Activated naive CD4-positive, alpha-beta T cell treated with anti-CD3 and anti-CD28 coated beads for 36 hours (primary cell): ENCODE measurements at regions not wholly inside any gene's neighbourhood (a gene's known extent, or its start where the extent isn't known, plus 50 kb on each side); places are given as distances from the start of the nearest gene placed in this dataset.

ENCODE experiments used
- CTCF ChIA-PET: fragments of 350-600 bp; sonication (Branson Sonifier 250); formaldehyde crosslinking; loops from one replicate; lab custom pipeline; 2021; ENCODE audit warnings: antibody characterized with exemption; lab: Charles Lee
- DNase-seq: peaks from one replicate; pipeline ENCODE4 v3.0.0-alpha.2; 2020
- H3K27ac Mint-ChIP-seq: one replicate; pipeline ENCODE4 v1.8.0; 2021; ENCODE audit warnings: mild to moderate bottlenecking, mixed read lengths
- H3K27me3 Mint-ChIP-seq: one replicate; pipeline ENCODE4 v1.8.0; 2021; ENCODE audit warnings: low read depth, mixed read lengths
- H3K36me3 Mint-ChIP-seq: one replicate; pipeline ENCODE4 v1.8.0; 2021; ENCODE audit warnings: low read depth, mixed read lengths
- H3K4me1 Mint-ChIP-seq: one replicate; pipeline ENCODE4 v1.8.0; 2021; ENCODE audit warnings: low read depth, mixed read lengths
- H3K4me3 Mint-ChIP-seq: one replicate; pipeline ENCODE4 v1.8.0; 2021; ENCODE audit warnings: mild to moderate bottlenecking, moderate library complexity, mixed read lengths
- H3K9me3 Mint-ChIP-seq: one replicate; pipeline ENCODE4 v1.8.0; 2021; ENCODE audit warnings: mixed read lengths
- intact Hi-C: fragments of 100-400 bp; cut with micrococcal nuclease; formaldehyde crosslinking; loops from one replicate; pipeline ENCODE4 v1.15.1; 2023

- Mint-ChIP-seq H3K36me3 (no peaks in the 10 kb centered on the region), H3K27me3 (no peaks in the 10 kb centered on the region), H3K4me1 (no peaks in the 10 kb centered on the region), H3K27ac (no peak overlapping the region), H3K4me3 (no peak overlapping the region), H3K9me3 (peaks cover 4% of the 10 kb centered on the region)
- intact Hi-C loops: no loop called here
- CTCF ChIA-PET: no interaction called here
- no peak for DNase-seq
Measured at GRCh38 chr13:83216479-83217245, 665.6 kb downstream of the SLITRK1 start.

GRCh38 chr13:83215627-83216026 is 666.6 kb downstream of the SLITRK1 start:
- Mint-ChIP-seq H3K27me3 (no peaks in the 10 kb centered on the region), H3K36me3 (no peaks in the 10 kb centered on the region), H3K4me1 (no peaks in the 10 kb centered on the region), H3K27ac (no peak overlapping the region), H3K4me3 (no peak overlapping the region), H3K9me3 (peaks cover 6% of the 10 kb centered on the region)
- intact Hi-C loops: no loop called here
- CTCF ChIA-PET: no interaction called here
- DNase-seq: no peak

GRCh38 chr13:83214452-83214851 is 667.8 kb downstream of the SLITRK1 start:
- H3K4me1 Mint-ChIP-seq: no peaks in the 10 kb centered on the region

DNA sequence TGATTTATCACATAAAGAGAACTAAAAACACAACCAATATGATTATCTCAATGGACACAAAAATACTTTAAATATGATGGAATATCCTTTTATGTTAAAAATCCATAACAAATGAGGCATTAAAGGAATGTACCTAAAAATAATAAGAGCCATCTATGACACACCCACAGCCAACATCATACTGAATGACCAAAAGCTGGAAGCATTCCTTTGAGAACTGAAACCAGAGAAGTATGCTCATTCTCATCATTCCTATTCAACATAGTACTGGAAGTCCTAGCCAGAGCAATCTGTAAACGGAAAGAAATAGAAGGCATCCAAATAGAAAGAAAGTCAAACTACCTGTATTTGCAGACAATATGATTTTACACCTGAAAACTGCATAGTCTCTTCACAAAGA is 671.0 kb downstream of the SLITRK1 start:
- Mint-ChIP-seq H3K4me3 (no peak overlapping the region), H3K9me3 (peaks cover 7% of the 10 kb centered on the region), H3K36me3 (no peaks in the 10 kb centered on the region), H3K27me3 (no peaks in the 10 kb centered on the region), H3K27ac (no peak overlapping the region), H3K4me1 (no peaks in the 10 kb centered on the region)
- DNase-seq: no peak
- CTCF ChIA-PET: no interaction called here
- intact Hi-C loops: no loop called here

More at GRCh38 chr13:83214452-83214851, 667.8 kb downstream of the SLITRK1 start:
- intact Hi-C loops: no loop called here
- H3K27me3 Mint-ChIP-seq: no peaks in the 10 kb centered on the region
- H3K4me3 Mint-ChIP-seq: no peak overlapping the region
- no peaks in the 10 kb centered on the region for H3K36me3 Mint-ChIP-seq
- no peak for DNase-seq
- no peak overlapping the region for H3K27ac Mint-ChIP-seq
- H3K9me3 Mint-ChIP-seq: peaks cover 7% of the 10 kb centered on the region
- CTCF ChIA-PET: no interaction called here

DNA sequence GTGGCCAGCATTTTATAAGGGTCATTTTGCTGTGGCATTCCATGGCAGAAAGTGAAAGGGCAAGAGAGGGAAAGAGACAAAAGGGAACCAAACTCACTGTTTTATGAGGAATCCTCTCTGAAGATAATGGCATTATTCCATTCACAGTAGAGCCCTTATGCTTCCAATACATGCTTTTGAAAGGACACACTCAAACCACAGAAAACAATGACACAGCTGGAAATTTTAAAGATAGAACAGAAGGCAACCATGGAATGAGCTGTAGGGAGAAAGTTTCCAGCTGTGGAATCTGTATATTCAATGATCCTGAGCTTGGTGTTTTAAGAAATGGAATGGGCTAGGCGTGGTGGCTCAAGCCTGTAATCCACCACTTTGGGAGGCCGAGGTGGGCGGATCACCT is 677.4 kb downstream of the SLITRK1 start:
- H3K4me1 Mint-ChIP-seq: no peaks in the 10 kb centered on the region
- H3K27me3 Mint-ChIP-seq: no peaks in the 10 kb centered on the region
- peaks cover 4% of the 10 kb centered on the region for H3K9me3 Mint-ChIP-seq
- H3K27ac Mint-ChIP-seq: no peak overlapping the region
- H3K36me3 Mint-ChIP-seq: no peaks in the 10 kb centered on the region
- CTCF ChIA-PET: no interaction called here
- no peak for DNase-seq
- H3K4me3 Mint-ChIP-seq: no peak overlapping the region
- intact Hi-C loops: no loop called here

DNA sequence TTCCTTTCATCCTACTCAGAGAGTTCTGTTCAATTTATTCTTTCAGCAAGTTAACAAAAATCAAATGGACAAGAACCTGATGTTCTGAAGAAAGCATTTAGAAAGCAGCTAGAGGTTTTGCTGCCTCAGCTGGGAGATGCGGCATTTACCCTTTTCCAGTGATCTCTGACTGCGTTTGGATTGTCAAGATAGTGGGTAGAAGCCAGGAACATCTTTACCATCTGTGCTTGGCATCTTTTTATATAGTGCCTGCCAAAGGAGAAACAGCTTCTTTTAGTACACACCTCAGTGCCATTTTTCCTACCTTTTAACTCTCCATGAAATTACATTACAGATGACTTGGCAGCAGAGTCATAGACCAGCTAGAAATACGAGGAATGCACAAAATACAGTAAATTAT is 680.8 kb downstream of the SLITRK1 start:
- Mint-ChIP-seq H3K4me1 (no peaks in the 10 kb centered on the region), H3K36me3 (no peaks in the 10 kb centered on the region), H3K9me3 (peaks cover 5% of the 10 kb centered on the region), H3K27me3 (no peaks in the 10 kb centered on the region), H3K27ac (no peak overlapping the region), H3K4me3 (no peak overlapping the region)
- CTCF ChIA-PET: no interaction called here
- intact Hi-C loops: no loop called here
- DNase-seq: no peak

DNA sequence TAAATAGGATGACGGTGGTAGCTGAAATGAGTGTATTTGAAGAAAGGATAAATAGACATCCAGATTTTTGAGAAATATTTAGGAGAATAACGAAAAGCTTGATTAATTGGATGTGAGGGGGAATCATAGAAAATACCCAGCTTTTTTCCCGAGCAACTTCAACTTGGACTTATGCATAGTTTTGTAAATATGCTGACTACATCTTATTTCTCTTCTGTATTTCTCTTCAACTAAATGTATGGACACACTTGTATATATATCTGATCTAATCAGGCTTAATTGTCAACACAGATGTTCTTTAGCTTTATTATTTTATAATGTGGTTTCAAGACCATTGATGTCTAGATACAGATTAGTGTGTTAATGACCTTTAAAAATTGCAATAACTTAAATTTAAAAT is 685.0 kb downstream of the SLITRK1 start:
- CTCF ChIA-PET: no interaction called here
- Mint-ChIP-seq H3K36me3 (no peaks in the 10 kb centered on the region), H3K4me3 (no peak overlapping the region), H3K27ac (no peak overlapping the region), H3K9me3 (peaks cover 4% of the 10 kb centered on the region), H3K4me1 (no peaks in the 10 kb centered on the region), H3K27me3 (no peaks in the 10 kb centered on the region)
- no peak for DNase-seq
- intact Hi-C loops: no loop called here

DNA sequence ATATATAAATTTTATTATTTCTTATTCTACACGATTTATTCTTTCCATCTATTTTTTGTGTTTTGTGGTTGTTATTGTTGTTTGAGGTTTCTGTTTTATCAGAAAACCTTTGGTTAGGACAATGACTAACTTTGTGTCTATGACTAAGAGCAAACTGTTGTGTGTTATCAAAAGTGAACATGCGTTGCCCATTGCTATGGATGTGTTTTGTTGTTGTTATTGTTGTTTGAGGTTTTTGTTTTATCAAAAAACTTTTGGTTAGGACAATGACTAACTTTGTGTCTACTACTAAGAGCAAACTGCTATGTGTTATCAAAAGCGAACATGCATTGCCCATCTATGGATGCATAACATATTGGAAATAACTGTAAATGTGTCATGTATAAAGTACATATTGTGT is 692.3 kb downstream of the SLITRK1 start:
- Mint-ChIP-seq H3K36me3 (no peaks in the 10 kb centered on the region), H3K27me3 (no peaks in the 10 kb centered on the region), H3K4me3 (no peak overlapping the region), H3K4me1 (no peaks in the 10 kb centered on the region), H3K9me3 (peaks cover 10% of the 10 kb centered on the region), H3K27ac (no peak overlapping the region)
- CTCF ChIA-PET: no interaction called here
- intact Hi-C loops: no loop called here
- no peak for DNase-seq

DNA sequence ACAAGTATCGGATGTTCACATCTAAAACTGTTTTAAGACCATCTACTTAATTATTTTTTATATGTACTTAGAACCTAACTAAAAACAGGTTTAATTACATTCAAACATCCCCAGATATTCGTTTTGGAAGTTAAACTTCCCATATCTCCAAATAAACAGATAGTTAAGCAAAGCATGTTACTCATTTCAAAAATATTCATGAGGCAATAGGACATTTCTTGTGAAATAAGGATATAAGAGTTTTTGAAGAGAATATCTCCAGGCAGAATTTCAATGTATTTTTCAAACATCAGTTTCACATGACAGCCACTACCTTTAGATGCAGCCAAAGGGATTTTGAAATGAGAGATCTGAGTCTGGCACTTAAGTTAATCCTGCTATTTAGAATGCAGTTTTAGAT is 697.5 kb downstream of the SLITRK1 start:
- Mint-ChIP-seq H3K4me3 (no peak overlapping the region), H3K27me3 (no peaks in the 10 kb centered on the region), H3K9me3 (peaks cover 9% of the 10 kb centered on the region), H3K27ac (no peak overlapping the region), H3K4me1 (no peaks in the 10 kb centered on the region), H3K36me3 (no peaks in the 10 kb centered on the region)
- DNase-seq: no peak
- CTCF ChIA-PET: no interaction called here
- intact Hi-C loops: no loop called here

- no peak overlapping the region for H3K27ac Mint-ChIP-seq
- intact Hi-C loops: no loop called here
- CTCF ChIA-PET: no interaction called here
- DNase-seq: no peak
- peaks cover 9% of the 10 kb centered on the region for H3K9me3 Mint-ChIP-seq
- H3K36me3 Mint-ChIP-seq: no peaks in the 10 kb centered on the region
- no peaks in the 10 kb centered on the region for H3K4me1 Mint-ChIP-seq
- H3K27me3 Mint-ChIP-seq: no peaks in the 10 kb centered on the region
- H3K4me3 Mint-ChIP-seq: no peak overlapping the region
Measured at GRCh38 chr13:83184150-83184475, 698.2 kb downstream of the SLITRK1 start.

DNA sequence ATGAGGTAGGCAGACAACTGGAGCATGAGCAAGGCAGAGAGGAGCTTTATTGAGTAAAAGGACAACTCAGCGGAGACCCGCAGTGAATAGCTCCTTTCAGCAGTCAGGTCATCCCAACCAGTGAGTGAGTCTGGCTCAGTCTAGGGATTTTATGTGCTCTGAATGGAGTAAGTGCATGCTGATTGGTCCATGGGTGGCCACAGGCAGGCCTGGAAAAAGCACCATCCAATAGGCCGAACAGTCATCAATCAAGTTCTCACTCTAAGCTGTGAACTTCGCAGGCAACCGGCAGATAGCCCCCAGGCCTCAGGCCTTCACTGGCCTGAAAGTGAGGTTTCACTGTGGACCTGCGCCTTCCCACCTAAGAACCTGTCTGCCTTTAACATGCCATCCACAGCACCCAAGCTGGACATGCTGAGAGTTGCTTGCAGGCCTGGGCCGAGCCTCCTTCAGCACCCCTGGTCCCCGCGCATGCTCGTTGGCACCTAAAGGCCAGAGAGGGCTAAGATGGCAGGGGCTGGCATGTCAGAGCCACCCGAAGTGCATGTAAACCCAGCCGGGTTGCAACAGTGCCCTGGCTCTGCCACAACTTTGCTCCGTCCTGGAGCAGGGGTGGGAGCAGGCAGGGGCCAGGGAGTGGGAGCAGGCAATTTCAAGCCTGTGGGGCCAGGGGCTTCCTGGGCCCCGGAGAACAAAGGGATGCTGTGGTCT is 698.7 kb downstream of the SLITRK1 start:
- Mint-ChIP-seq H3K36me3 (no peaks in the 10 kb centered on the region), H3K4me1 (no peaks in the 10 kb centered on the region), H3K27me3 (no peaks in the 10 kb centered on the region), H3K4me3 (no peak overlapping the region), H3K9me3 (peaks cover 9% of the 10 kb centered on the region), H3K27ac (no peak overlapping the region)
- intact Hi-C loops: no loop called here
- CTCF ChIA-PET: no interaction called here
- DNase-seq: no peak

DNA sequence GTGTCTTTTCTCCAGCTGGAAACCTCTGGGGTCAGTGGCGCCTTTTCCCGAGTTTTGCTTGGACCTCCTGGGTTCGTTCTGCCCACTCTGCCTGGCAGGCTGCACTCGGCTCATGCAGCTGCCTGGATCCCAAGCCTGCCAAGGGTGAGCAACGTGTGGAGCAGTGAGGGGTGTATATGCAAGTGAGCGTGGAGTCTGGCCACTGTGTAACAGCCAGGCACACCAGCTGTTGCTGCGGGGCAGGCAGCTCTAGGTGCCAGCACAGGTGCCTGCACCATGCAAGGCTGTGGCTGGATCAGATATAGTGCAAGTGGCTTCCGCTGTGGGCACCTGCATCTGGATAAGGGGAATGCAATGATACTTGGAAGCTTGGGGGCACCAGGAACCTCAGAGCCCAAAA is 699.4 kb downstream of the SLITRK1 start:
- intact Hi-C loops: no loop called here
- Mint-ChIP-seq H3K27me3 (no peaks in the 10 kb centered on the region), H3K4me3 (no peak overlapping the region), H3K9me3 (peaks cover 9% of the 10 kb centered on the region), H3K27ac (no peak overlapping the region), H3K36me3 (no peaks in the 10 kb centered on the region), H3K4me1 (no peaks in the 10 kb centered on the region)
- CTCF ChIA-PET: no interaction called here
- DNase-seq: no peak

- H3K27ac Mint-ChIP-seq: no peak overlapping the region
- peaks cover 7% of the 10 kb centered on the region for H3K9me3 Mint-ChIP-seq
- no peaks in the 10 kb centered on the region for H3K27me3 Mint-ChIP-seq
- no peak overlapping the region for H3K4me3 Mint-ChIP-seq
- no peak for DNase-seq
- intact Hi-C loops: no loop called here
- CTCF ChIA-PET: no interaction called here
- no peaks in the 10 kb centered on the region for H3K4me1 Mint-ChIP-seq
- no peaks in the 10 kb centered on the region for H3K36me3 Mint-ChIP-seq
Measured at GRCh38 chr13:83178008-83178407, 704.3 kb downstream of the SLITRK1 start.
